GM23338 (cell line): ENCODE measurements at regions not wholly inside any gene's neighbourhood (a gene's known extent, or its start where the extent isn't known, plus 50 kb on each side); places are given as distances from the start of the nearest gene placed in this dataset.

Source experiments
- ATAC-seq: fragments of 200-7000 bp; cut with Tn5 transposase; 3 replicates; pipeline ENCODE4 v1.9.1; 2020
- DNase-seq: peaks from one replicate; pipeline ENCODE4 v3.0.0-alpha.2; 2015; ENCODE audit warnings: low spot score
- H2AFZ ChIP-seq: fragments of 200-600 bp; sonication (generic); 2 replicates; pipeline ENCODE4 v1.8.0; 2016; ENCODE audit warnings: antibody characterized with exemption, mild to moderate bottlenecking, moderate library complexity
- H3F3A ChIP-seq: fragments of 200-600 bp; sonication (generic); replicated peaks from 2 replicates; pipeline ENCODE4 v1.8.0; 2017; ENCODE audit warnings: antibody characterized with exemption, mixed run types, low read depth
- H3K27ac ChIP-seq: fragments of 200-600 bp; sonication (generic); 2 replicates; pipeline ENCODE4 v1.6.1; 2016; ENCODE audit warnings: low read depth
- H3K27me3 ChIP-seq: fragments of 200-600 bp; sonication (generic); 2 replicates; pipeline ENCODE4 v1.8.0; 2016; ENCODE audit warnings: mild to moderate bottlenecking, mixed run types, moderate library complexity; ENCODE audit not compliant: insufficient read depth
- H3K36me3 ChIP-seq: fragments of 200-600 bp; sonication (generic); 2 replicates; pipeline ENCODE4 v1.8.0; 2016; ENCODE audit warnings: mild to moderate bottlenecking; ENCODE audit not compliant: insufficient read depth
- H3K4me1 ChIP-seq: fragments of 200-600 bp; sonication (generic); 2 replicates; pipeline ENCODE4 v1.8.0; 2016; ENCODE audit warnings: mild to moderate bottlenecking, moderate library complexity; ENCODE audit not compliant: insufficient read depth
- H3K4me2 ChIP-seq: fragments of 200-600 bp; sonication (generic); 2 replicates; pipeline ENCODE4 v1.7.1; 2017; ENCODE audit warnings: mixed run types
- H3K4me3 ChIP-seq: fragments of 200-600 bp; sonication (generic); 2 replicates; pipeline ENCODE4 v1.6.1; 2016; ENCODE audit warnings: mixed run types
- H3K79me2 ChIP-seq: fragments of 200-600 bp; sonication (generic); replicated peaks from 2 replicates; pipeline ENCODE4 v1.8.0; 2017; ENCODE audit warnings: mild to moderate bottlenecking; ENCODE audit not compliant: insufficient read depth
- H3K9me2 ChIP-seq: fragments of 200-600 bp; sonication (generic); 2 replicates; pipeline ENCODE4 v1.8.0; 2017; ENCODE audit not compliant: insufficient read depth
- H4K20me1 ChIP-seq: fragments of 200-600 bp; sonication (generic); replicated peaks from 2 replicates; pipeline ENCODE4 v1.8.0; 2017; ENCODE audit warnings: mild to moderate bottlenecking; ENCODE audit not compliant: insufficient read depth
- H3K27ac Mint-ChIP-seq: 2 replicates; pipeline ENCODE4 v1.8.0; 2020; ENCODE audit warnings: inconsistent platforms, mild to moderate bottlenecking, moderate library complexity, mixed read lengths
- H3K27me3 Mint-ChIP-seq: 3 replicates; pipeline ENCODE4 v1.8.0; 2022; ENCODE audit warnings: low read depth, mild to moderate bottlenecking, moderate library complexity, mixed read lengths, inconsistent platforms; ENCODE audit not compliant: insufficient read depth, poor library complexity
- H3K36me3 Mint-ChIP-seq: 3 replicates; pipeline ENCODE4 v1.8.0; 2021; ENCODE audit warnings: low read depth, mild to moderate bottlenecking, inconsistent platforms, moderate library complexity, mixed read lengths
- H3K4me1 Mint-ChIP-seq: 3 replicates; pipeline ENCODE4 v1.8.0; 2020; ENCODE audit warnings: mild to moderate bottlenecking, inconsistent platforms, mixed read lengths
- H3K4me3 Mint-ChIP-seq: 3 replicates; pipeline ENCODE4 v1.8.0; 2021; ENCODE audit warnings: moderate library complexity, mild to moderate bottlenecking, inconsistent platforms, mixed read lengths
- H3K9me3 Mint-ChIP-seq: 3 replicates; pipeline ENCODE4 v1.8.0; 2020; ENCODE audit warnings: moderate library complexity, mild to moderate bottlenecking, inconsistent platforms, mixed read lengths
- CREB1 ChIP-seq: fragments of 250-450 bp; sonication (Bioruptor Pico); IDR thresholded peaks from 2 replicates; pipeline ENCODE4 v1.5.0; 2020; ENCODE audit warnings: low read depth, mild to moderate bottlenecking, moderate library complexity
- EZH2phosphoT487 ChIP-seq: fragments of 200-600 bp; sonication (generic); IDR thresholded peaks from one replicate; pipeline ENCODE4 v1.8.1; 2018; ENCODE audit warnings: antibody characterized with exemption; ENCODE audit not compliant: unreplicated experiment
- JUNB ChIP-seq: IDR thresholded peaks from one replicate; pipeline ENCODE4 v1.6.1; 2016; ENCODE audit warnings: antibody characterized with exemption; ENCODE audit not compliant: unreplicated experiment
- NANOG ChIP-seq: IDR thresholded peaks from 2 replicates; pipeline ENCODE4 v1.6.1; 2016; ENCODE audit warnings: antibody characterized with exemption, borderline replicate concordance
- ZNF114 ChIP-seq: fragments of 250-450 bp; sonication (Bioruptor Pico); IDR thresholded peaks from 2 replicates; pipeline ENCODE4 v1.5.0; 2020; ENCODE audit warnings: mild to moderate bottlenecking, moderate library complexity
- TF ChIP-seq, protein P1 (sequence below): IDR thresholded peaks from 2 replicates; pipeline ENCODE4 v1.6.1; 2016; ENCODE audit warnings: antibody characterized with exemption
- TF ChIP-seq, protein P2 (sequence below), 2 experiments: fragments of 200-600 bp in 1 of 2; sonication (generic) in 1 of 2; conservative IDR thresholded peaks; 2 replicates each; pipeline versions ENCODE4 v1.5.1 to v1.6.1; 2016 to 2017; ENCODE audit warnings: antibody characterized with exemption in 2 of 2, low read depth in 2 of 2, mild to moderate bottlenecking in 2 of 2, moderate library complexity in 1 of 2
- TF ChIP-seq, protein P3 (sequence below): IDR thresholded peaks from one replicate; pipeline ENCODE4 v1.6.1; 2018; ENCODE audit warnings: antibody characterized with exemption; ENCODE audit not compliant: unreplicated experiment

DNA sequence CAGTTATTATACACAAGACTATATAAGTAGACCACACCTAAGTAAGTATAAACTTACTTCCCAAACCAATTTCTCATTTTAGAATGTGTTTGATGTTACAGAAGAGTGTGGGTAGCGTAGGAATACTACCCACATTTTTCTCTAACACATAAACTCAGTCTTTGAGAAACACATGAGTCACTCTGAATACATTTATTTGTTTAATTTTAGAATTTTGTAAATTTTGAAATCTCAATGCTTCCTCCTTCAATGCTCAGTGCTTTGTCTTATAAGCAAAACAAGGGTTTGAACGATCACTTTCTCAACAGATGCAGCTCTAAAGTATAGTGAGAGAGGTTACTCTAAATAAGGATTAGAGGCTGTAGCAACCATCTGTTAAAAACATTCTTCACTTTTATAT is 700.8 kb downstream of the SI start:
- no peaks in the 10 kb centered on the region for H3K27me3 Mint-ChIP-seq
- ATAC-seq (no peak), DNase-seq (no peak)
- Histone ChIP-seq H3F3A (no peaks in the 10 kb centered on the region), H3K27me3 (no peaks in the 10 kb centered on the region), H3K36me3 (no peaks in the 10 kb centered on the region), H3K4me3 (no peak overlapping the region), H3K4me2 (no peak overlapping the region), H2AFZ (no peak overlapping the region), H3K9me2 (no peaks in the 10 kb centered on the region), H4K20me1 (no peaks in the 10 kb centered on the region), H3K4me1 (no peaks in the 10 kb centered on the region), H3K27ac (no peak overlapping the region), H3K79me2 (no peaks in the 10 kb centered on the region)
- no peaks in the 10 kb centered on the region for H3K4me1 Mint-ChIP-seq
- H3K4me3 Mint-ChIP-seq: no peak overlapping the region
- TF ChIP-seq EZH2phosphoT487 (no peak), ZNF114 (no peak), NANOG (no peak), CREB1 (CRISPR knock-in tag) (no peak)
- TF ChIP-seq, protein P1, sequence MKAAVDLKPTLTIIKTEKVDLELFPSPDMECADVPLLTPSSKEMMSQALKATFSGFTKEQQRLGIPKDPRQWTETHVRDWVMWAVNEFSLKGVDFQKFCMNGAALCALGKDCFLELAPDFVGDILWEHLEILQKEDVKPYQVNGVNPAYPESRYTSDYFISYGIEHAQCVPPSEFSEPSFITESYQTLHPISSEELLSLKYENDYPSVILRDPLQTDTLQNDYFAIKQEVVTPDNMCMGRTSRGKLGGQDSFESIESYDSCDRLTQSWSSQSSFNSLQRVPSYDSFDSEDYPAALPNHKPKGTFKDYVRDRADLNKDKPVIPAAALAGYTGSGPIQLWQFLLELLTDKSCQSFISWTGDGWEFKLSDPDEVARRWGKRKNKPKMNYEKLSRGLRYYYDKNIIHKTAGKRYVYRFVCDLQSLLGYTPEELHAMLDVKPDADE: no peak
- TF ChIP-seq, protein P2, sequence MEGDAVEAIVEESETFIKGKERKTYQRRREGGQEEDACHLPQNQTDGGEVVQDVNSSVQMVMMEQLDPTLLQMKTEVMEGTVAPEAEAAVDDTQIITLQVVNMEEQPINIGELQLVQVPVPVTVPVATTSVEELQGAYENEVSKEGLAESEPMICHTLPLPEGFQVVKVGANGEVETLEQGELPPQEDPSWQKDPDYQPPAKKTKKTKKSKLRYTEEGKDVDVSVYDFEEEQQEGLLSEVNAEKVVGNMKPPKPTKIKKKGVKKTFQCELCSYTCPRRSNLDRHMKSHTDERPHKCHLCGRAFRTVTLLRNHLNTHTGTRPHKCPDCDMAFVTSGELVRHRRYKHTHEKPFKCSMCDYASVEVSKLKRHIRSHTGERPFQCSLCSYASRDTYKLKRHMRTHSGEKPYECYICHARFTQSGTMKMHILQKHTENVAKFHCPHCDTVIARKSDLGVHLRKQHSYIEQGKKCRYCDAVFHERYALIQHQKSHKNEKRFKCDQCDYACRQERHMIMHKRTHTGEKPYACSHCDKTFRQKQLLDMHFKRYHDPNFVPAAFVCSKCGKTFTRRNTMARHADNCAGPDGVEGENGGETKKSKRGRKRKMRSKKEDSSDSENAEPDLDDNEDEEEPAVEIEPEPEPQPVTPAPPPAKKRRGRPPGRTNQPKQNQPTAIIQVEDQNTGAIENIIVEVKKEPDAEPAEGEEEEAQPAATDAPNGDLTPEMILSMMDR (conservative IDR thresholded peaks at IDR 0.05; ENCODE audit: low read depth in 2 of 2): no peak
- TF ChIP-seq, protein P3, sequence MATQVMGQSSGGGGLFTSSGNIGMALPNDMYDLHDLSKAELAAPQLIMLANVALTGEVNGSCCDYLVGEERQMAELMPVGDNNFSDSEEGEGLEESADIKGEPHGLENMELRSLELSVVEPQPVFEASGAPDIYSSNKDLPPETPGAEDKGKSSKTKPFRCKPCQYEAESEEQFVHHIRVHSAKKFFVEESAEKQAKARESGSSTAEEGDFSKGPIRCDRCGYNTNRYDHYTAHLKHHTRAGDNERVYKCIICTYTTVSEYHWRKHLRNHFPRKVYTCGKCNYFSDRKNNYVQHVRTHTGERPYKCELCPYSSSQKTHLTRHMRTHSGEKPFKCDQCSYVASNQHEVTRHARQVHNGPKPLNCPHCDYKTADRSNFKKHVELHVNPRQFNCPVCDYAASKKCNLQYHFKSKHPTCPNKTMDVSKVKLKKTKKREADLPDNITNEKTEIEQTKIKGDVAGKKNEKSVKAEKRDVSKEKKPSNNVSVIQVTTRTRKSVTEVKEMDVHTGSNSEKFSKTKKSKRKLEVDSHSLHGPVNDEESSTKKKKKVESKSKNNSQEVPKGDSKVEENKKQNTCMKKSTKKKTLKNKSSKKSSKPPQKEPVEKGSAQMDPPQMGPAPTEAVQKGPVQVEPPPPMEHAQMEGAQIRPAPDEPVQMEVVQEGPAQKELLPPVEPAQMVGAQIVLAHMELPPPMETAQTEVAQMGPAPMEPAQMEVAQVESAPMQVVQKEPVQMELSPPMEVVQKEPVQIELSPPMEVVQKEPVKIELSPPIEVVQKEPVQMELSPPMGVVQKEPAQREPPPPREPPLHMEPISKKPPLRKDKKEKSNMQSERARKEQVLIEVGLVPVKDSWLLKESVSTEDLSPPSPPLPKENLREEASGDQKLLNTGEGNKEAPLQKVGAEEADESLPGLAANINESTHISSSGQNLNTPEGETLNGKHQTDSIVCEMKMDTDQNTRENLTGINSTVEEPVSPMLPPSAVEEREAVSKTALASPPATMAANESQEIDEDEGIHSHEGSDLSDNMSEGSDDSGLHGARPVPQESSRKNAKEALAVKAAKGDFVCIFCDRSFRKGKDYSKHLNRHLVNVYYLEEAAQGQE: no peak
- H3K27ac Mint-ChIP-seq: no peak overlapping the region
- H3K36me3 Mint-ChIP-seq: no peaks in the 10 kb centered on the region
- H3K9me3 Mint-ChIP-seq: no peaks in the 10 kb centered on the region

DNA sequence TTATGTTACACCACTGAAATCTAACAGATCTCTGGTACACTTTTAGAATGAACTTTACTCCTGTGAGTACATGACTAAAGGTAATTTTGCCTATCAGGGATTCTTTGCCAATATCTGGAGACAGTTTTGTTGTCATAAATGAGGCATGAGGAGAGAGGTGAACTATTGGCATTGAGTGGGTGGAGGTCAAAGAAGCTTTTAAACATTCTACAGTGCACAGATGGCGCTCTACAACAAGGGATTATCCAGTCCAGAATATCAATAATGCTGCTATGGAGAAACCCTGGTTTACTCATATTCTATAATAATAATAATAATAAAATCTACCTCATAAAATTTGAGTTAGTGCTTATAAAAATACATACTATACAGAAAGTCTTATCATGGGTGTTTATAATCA is 702.3 kb downstream of the SI start:
- H3F3A ChIP-seq: no peaks in the 10 kb centered on the region
- no peaks in the 10 kb centered on the region for H3K9me2 ChIP-seq
- no peak overlapping the region for H3K4me2 ChIP-seq
- no peak overlapping the region for H3K27ac ChIP-seq
- no peaks in the 10 kb centered on the region for H3K27me3 Mint-ChIP-seq
- H2AFZ ChIP-seq: no peak overlapping the region
- H3K9me3 Mint-ChIP-seq: no peaks in the 10 kb centered on the region
- no peaks in the 10 kb centered on the region for H3K79me2 ChIP-seq
- ATAC-seq: no peak
- H3K27me3 ChIP-seq: no peaks in the 10 kb centered on the region
- DNase-seq: no peak
- H3K4me1 Mint-ChIP-seq: no peaks in the 10 kb centered on the region
- TF ChIP-seq, protein P2 (conservative IDR thresholded peaks at IDR 0.05; ENCODE audit: low read depth in 2 of 2): peak in 1 of 2 experiments; percentile 46; a peak in 2 of 4 replicates
- TF ChIP-seq JUNB: no peak
- no peaks in the 10 kb centered on the region for H3K36me3 Mint-ChIP-seq
- no peaks in the 10 kb centered on the region for H3K4me1 ChIP-seq
- no peak overlapping the region for H3K4me3 ChIP-seq
- H4K20me1 ChIP-seq: no peaks in the 10 kb centered on the region
- no peak overlapping the region for H3K27ac Mint-ChIP-seq
- no peaks in the 10 kb centered on the region for H3K36me3 ChIP-seq
- H3K4me3 Mint-ChIP-seq: no peak overlapping the region
